ENCODE measurements at regions not wholly inside any gene's neighbourhood (a gene's known extent, or its start where the extent isn't known, plus 50 kb on each side); places are given as distances from the start of the nearest gene placed in this dataset.

DNA sequence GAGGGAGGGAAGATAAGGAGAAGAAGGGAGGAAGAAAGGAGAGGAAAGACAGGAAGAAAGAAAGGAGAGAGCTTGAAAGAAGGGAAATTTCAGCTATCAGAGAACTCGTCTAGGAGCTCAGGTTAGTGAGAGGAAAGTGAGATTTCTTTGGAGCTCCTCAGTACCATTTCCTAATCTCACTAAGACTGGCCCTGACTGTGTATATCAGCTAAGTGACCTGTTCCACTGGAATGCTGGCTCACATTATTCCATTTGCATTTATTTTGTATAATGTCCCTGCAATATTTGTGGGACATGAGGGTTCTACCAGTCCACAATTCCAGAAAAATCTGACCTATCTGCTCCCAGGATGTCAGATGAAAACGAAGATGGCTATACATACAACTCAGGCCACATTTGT is 114.7 kb upstream of the CELF2 start:
- no peak for DNase-seq (ENCODE audit: low read depth)

- no peak for DNase-seq (ENCODE audit: low read depth)
These were observed 114.1 kb upstream of the CELF2 start for GRCh38 chr10:10903620-10904019.

DNA sequence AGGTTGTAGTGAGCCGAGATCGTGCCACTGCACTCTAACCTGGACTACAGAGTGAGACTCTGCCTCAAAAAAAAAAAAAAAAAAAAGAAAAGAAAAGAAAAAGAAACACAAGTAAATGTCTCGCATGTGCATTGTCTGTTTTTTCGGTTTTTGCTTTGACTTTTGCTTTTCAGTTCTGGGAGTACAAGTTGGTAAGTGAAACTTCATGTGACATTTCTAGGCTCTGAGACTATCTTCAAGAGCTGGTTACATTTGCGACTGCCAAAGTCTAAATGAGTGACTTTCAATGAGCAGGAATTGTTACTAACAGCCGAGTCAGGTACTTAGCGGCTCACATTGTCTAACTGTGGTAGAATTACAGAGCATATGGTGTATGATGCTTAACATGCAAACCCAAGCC is 107.0 kb upstream of the CELF2 start:
- no peak for DNase-seq (ENCODE audit: low read depth)

DNA sequence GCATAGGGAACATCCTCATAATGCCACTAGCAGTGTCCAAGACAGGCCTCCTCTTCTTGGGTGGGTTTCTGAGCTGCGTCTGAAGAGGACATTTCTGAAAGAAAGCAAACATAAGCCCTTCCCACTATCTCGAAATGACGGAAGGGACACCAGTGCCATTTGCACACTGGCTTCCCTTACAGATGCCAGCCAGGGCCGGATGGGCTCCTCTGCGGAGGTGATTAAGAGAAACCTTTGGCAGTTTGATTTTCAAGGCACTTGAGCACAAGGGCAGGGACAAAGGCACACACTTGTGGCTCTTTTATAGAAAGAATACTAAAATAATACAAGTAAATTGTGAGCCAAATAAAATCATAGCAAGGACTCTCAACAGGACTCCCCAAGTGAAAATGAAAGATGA is 106.6 kb upstream of the CELF2 start:
- DNase-seq (ENCODE audit: low read depth), result no peak

DNA sequence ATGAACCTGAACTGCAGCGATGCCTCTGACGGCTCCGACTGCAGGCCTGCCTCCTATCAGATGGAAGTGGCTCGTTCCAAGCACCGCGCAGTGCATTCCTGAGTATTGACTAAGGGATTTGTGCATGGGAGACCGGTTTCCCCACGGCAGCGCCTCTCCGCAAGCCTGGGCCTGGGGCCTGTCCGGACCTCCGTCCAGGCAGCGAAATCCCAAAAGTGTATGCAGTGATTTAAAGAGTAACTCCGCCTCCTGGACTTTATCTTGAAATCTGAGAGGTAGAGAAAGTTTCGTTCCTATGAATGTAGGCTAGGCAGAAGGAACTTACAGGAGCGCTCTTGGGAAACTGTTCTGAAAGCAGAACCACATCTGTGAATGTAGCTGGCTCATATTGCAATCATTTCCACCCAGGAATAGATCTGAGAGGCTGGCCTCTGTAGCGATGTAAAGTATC is 106.2 kb upstream of the CELF2 start:
- no peak for DNase-seq (ENCODE audit: low read depth)

DNA sequence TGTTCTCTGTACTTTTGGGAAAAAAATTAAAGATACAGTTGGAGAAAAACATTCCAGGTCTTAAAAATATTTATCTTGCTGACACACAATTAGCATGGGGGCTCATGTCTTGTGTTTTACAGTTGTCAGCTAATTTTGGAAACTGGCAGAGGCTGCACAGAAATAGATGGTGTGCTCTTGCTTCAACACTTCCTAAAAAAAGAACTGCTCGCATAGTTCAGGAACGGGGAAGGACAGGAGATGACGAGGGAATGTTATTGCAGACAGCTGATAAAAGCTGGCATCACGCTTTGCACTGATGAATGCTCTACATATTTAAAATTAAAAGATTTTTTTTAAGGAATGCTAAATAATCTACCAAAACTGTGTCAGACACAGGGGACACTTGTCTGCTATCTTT is 103.5 kb upstream of the CELF2 start:
- no peak for DNase-seq (ENCODE audit: low read depth)

GRCh38 chr10:10915215-10915614 is 102.5 kb upstream of the CELF2 start:
- DNase-seq (ENCODE audit: low read depth), result no peak

DNA sequence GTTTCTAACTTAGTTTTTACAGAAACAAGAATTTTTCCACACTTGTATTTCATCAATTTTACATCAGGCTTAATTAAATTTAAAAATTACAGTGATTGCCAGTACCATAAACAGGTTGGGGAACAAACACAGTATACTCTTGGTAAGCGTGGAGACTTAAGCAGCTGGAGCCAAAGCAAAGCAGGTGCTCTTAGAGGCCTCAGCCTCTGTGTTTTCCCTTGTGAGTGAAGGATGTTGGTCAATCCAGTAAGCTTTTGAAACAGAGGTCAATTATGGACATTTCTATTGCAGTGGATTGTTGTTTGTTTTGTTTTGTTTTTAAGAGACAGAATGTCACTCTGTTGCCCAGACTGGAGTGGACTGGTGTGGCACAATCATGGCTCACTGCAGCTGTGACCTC is 100.6 kb upstream of the CELF2 start:
- no peak for DNase-seq (ENCODE audit: low read depth)

DNA sequence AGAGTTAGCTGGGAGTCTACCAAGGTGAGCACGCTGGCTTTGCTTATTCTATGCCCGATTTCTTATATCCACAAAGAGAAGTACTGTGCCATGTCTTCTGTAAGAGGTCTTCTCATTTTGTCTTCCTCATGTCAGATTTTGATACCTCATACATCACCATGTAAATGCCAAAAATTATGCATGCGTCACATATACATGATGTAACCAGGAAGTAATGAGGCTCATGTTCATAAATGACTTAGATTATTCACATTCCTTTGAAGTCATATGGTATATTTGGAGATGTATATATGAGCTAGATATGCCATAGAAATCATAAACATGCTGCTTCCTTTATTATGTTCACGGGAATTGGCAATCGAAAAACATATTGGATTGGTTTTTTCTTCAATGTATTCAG is 97.7 kb upstream of the CELF2 start:
- no peak for DNase-seq (ENCODE audit: low read depth)

- DNase-seq (ENCODE audit: low read depth), result no peak
These were observed 95.7 kb upstream of the CELF2 start for GRCh38 chr10:10921826-10922461.

DNA sequence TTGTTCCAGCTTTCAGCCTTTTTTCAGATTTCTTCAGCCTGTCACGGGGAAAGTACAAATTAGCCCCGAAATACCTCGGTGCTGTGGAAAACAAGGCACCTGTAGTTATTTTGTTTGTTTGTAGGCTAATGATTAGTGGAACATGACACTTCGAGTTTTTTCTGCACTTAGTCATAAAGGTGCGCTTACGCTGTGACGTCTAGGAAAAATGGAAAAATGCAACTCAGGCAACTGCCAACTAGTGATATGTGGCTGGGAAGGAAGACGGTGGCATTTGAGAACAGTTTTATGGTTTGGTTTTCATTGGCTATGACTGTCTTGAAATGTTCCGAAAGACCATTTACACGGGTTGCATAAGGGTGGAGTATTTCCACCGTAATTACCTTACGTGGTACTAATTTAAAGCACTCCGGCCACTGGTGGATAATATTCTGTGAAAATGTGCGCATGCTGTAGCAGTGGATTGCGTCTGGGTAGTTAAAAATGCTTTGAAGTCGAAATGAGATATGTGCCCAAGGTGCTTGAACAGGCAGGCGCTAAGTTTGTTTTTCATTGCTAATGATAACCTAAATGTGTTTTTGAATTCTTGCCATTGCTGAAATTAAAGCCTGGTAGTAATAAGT is 94.5 kb upstream of the CELF2 start:
- no peak for DNase-seq (ENCODE audit: low read depth)

DNA sequence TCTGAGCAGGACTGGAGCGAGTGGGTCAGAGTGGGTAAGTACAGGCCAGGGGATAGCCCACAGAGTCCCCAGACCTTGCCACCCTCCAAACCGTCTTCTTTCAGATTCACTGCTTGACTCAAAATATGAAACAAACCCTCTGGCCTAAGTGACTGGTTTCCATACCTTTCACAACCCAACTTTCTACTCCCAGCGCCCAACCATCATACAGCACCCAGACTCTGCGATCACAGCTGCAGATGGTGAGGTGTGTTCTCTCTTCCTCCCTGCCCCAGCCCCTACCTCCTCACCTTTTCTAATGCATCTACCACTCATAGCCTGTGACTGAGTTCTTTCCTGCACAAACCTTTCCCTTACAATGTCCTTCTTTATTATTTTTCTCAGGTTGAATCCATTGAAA is 92.0 kb upstream of the CELF2 start:
- no peak for DNase-seq (ENCODE audit: low read depth)

DNA sequence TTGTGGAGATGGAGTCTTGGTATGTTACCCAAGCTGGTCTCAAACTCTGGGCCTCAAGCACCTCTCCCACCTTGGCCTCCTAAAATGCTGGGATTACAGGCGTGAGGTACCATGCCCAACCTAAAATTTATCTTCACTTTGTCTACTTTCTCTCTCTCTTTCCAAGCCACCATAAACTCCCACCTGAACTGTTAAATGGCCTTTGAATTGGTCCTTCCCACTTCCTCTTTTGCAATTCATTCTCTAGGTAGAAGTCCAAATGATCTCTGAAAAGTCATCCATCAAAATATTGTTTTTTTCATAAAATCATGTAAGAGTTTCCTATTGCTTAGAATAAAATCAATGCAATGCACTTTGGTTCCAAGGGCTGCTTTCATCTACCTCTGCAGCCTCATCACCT is 90.1 kb upstream of the CELF2 start:
- DNase-seq (ENCODE audit: low read depth), result no peak

DNA sequence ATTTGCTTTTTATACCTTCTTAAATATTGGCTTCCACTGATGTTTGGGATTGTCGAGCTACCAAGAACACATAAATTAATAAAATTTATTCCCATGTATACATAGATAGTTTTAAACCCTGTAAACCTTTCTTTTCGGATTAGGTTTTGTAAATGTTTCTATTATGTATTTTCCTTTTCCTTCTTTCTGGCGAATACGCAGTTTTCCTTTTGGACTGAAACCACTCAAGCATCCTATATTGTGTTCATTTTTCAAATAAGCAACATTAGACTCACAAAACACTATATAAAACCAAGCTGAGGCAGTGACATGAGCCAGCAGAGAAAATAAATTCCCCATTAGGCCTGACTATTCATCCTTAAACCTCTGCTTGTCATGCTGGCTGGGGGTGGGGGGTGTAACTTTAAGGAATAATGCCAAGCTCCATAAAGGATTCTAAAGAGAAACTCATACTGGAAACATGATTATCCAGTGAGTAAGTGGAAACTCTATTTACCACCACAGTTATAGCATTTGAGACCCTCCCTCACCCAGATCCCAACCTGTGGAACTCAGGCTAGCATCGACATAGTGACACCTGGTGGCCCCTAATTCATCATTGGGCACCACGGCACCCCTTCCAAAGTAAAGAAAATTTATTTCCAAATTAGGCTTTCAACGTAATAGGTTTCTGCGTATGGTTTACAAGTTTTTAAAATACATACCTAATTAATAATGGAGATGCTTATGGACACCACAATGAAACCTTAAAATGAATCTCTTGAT is 86.5 kb upstream of the CELF2 start:
- no peak for DNase-seq (ENCODE audit: low read depth)

GRCh38 chr10:10935032-10935431 is 82.6 kb upstream of the CELF2 start:
- no peak for DNase-seq (ENCODE audit: low read depth)

DNA sequence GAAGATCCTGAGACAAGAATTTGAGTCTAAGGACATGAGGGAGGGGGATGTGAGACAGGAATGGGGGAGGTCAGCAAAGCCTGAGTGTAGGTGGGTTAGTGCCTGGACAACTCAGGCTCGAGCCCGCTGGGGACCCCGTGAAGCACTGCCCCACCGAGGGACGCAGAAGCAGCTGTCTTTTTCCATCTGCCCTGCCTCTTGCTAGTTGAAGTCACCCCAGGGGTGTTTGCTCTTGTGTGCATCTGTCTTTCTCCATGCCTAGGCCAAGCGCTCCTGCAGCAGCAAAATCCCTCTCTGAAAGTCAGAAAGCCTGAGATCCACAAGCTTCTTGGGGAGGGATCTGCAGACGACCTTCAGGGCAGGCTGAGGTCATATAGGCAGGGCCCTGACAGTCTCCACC is 79.0 kb upstream of the CELF2 start:
- DNase-seq (ENCODE audit: low read depth), result no peak

GRCh38 chr10:10941127-10941730 is 76.4 kb upstream of the CELF2 start:
- DNase-seq (ENCODE audit: low read depth), result no peak

- DNase-seq (ENCODE audit: low read depth), result no peak
These were observed 75.2 kb upstream of the CELF2 start for GRCh38 chr10:10942441-10942840.

GRCh38 chr10:10946081-10946480 is 71.6 kb upstream of the CELF2 start:
- DNase-seq (ENCODE audit: low read depth), result no peak

DNA sequence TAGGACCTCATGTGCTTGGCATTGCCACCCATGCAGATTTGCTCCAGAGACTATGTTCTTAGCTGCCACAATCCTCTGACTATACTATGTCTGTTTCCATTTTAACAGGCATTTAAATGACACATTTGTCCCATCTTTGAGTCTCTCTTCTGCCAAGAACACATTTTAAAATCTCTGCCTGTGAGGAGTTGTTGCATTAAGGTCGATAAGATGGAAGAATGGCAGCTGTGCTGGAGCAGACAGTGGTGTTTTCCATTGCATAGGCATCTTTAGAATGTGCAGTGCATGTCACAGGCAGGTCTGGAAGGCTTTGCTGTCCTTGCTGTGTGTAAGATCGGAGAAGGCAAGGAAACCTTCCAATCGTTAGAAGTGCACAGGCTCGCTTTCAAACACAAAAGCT is 70.9 kb upstream of the CELF2 start:
- no peak for DNase-seq (ENCODE audit: low read depth)

- DNase-seq (ENCODE audit: low read depth), result no peak
These were observed 66.0 kb upstream of the CELF2 start for GRCh38 chr10:10951675-10952074.

DNA sequence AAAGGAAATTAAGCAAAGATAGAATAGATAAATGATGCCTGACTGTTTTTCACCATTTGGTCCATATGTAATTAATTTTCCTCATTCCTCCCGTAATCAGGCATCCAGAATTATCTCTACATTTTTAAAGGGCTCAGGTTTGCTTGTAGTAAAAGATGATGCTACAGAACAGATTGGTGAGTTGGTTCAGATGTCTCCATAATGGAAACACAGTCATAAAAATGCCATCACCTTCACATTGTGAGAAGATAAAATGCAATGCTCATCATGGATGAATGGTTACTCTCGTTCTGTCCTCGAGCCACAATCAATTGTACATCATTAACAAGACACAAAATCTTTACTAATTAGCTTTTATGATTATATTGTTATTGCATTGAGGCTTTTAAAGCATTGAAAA is 64.9 kb upstream of the CELF2 start:
- no peak for DNase-seq (ENCODE audit: low read depth)
